HEK293 (cell line): ENCODE measurements at regions not wholly inside any gene's neighbourhood (a gene's known extent, or its start where the extent isn't known, plus 50 kb on each side); places are given as distances from the start of the nearest gene placed in this dataset.

Experiments used
- CTCF ChIA-PET: fragments of 350-600 bp; formaldehyde crosslinking; extraction: SDS; loops from one replicate; lab custom pipeline; 2021; ENCODE audit warnings: antibody characterized with exemption; lab: Yijun Ruan, JAX
- POLR2A ChIA-PET: fragments of 300-600 bp; formaldehyde crosslinking; extraction: SDS; loops from one replicate; lab custom pipeline; 2020; ENCODE audit warnings: antibody characterized with exemption, inconsistent platforms; lab: Yijun Ruan, JAX
- H3K27ac ChIP-seq: fragments of 200-500 bp; sonication (Bioruptor generic); 2 replicates; pipeline ENCODE4 v1.5.1; 2014; ENCODE audit warnings: low read depth, low read length, control low read depth, inconsistent platforms; ENCODE audit errors: extremely low read depth
- H3K36me3 ChIP-seq, 2 experiments: fragments of 200-500 bp in 1 of 2; sonication (Bioruptor generic) in 1 of 2; 1 replicate in 1 of 2; 2 replicates in 1 of 2; pipeline ENCODE4 v1.5.1; 2014 to 2017; ENCODE audit warnings: inconsistent platforms in 2 of 2, low read length in 2 of 2; ENCODE audit not compliant: control insufficient read depth in 2 of 2, insufficient read depth in 1 of 2
- H3K4me1 ChIP-seq: fragments of 200-500 bp; sonication (Bioruptor generic); 2 replicates; pipeline ENCODE4 v1.5.1; 2014; ENCODE audit warnings: mild to moderate bottlenecking, low read length, inconsistent platforms; ENCODE audit not compliant: control insufficient read depth, insufficient read depth
- H3K4me3 ChIP-seq: 2 replicates; pipeline ENCODE4 v1.5.1; 2011; ENCODE audit warnings: low read depth, mild to moderate bottlenecking, control low read depth, low read length, moderate library complexity
- H3K9me3 ChIP-seq: fragments of 200-500 bp; sonication (Bioruptor generic); 2 replicates; pipeline ENCODE4 v1.5.1; 2014; ENCODE audit warnings: low read depth, low read length, inconsistent platforms; ENCODE audit not compliant: control insufficient read depth, insufficient read depth
- CTCF ChIP-seq: fragments of 450-650 bp; formaldehyde crosslinking; IDR thresholded peaks from 2 replicates; pipeline ENCODE4 v1.5.1; 2016; ENCODE audit warnings: missing biosample characterization, missing genetic modification characterization
- GFI1B ChIP-seq: fragments of 450-650 bp; formaldehyde crosslinking; IDR thresholded peaks from 2 replicates; pipeline ENCODE4 v1.5.1; 2016; ENCODE audit warnings: missing biosample characterization, missing genetic modification characterization
- HOXC10 ChIP-seq: sonication (generic); formaldehyde crosslinking; IDR thresholded peaks from 2 replicates; pipeline ENCODE4 v1.8.1; 2023; ENCODE audit warnings: mild to moderate bottlenecking, missing genetic modification reagents
- KLF17 ChIP-seq: fragments of 450-650 bp; formaldehyde crosslinking; IDR thresholded peaks from 2 replicates; pipeline ENCODE4 v1.5.1; 2016; ENCODE audit warnings: missing biosample characterization, missing genetic modification characterization
- KLF7 ChIP-seq: fragments of 450-650 bp; formaldehyde crosslinking; IDR thresholded peaks from 2 replicates; pipeline ENCODE4 v1.5.1; 2016; ENCODE audit warnings: missing biosample characterization, missing genetic modification characterization, borderline replicate concordance
- KLF9 ChIP-seq: fragments of 450-650 bp; formaldehyde crosslinking; IDR thresholded peaks from 2 replicates; pipeline ENCODE4 v1.5.1; 2016; ENCODE audit warnings: missing biosample characterization, missing genetic modification characterization, low read depth
- MEIS1 ChIP-seq: sonication (generic); formaldehyde crosslinking; IDR thresholded peaks from 2 replicates; pipeline ENCODE4 v1.8.1; 2022; ENCODE audit warnings: missing genetic modification reagents, mild to moderate bottlenecking, borderline replicate concordance
- PRDM6 ChIP-seq: fragments of 450-650 bp; formaldehyde crosslinking; IDR thresholded peaks from 2 replicates; pipeline ENCODE4 v1.5.1; 2017; ENCODE audit warnings: missing biosample characterization, missing genetic modification characterization
- ZBTB48 ChIP-seq: fragments of 450-650 bp; formaldehyde crosslinking; IDR thresholded peaks from 2 replicates; pipeline ENCODE4 v1.5.1; 2016; ENCODE audit warnings: missing biosample characterization, missing genetic modification characterization
- ZNF155 ChIP-seq: fragments of 450-650 bp; formaldehyde crosslinking; IDR thresholded peaks from 2 replicates; pipeline ENCODE4 v1.5.1; 2016; ENCODE audit warnings: missing biosample characterization, missing genetic modification characterization
- ZNF280C ChIP-seq: fragments of 450-650 bp; formaldehyde crosslinking; IDR thresholded peaks from 2 replicates; pipeline ENCODE4 v1.5.1; 2016; ENCODE audit warnings: missing biosample characterization, missing genetic modification characterization
- ZNF394 ChIP-seq: fragments of 450-650 bp; formaldehyde crosslinking; IDR thresholded peaks from 2 replicates; pipeline ENCODE4 v1.5.1; 2016; ENCODE audit warnings: missing biosample characterization, missing genetic modification characterization, mild to moderate bottlenecking, moderate library complexity, borderline replicate concordance
- ZNF791 ChIP-seq: fragments of 450-650 bp; formaldehyde crosslinking; IDR thresholded peaks from 2 replicates; pipeline ENCODE4 v1.5.1; 2016; ENCODE audit warnings: missing biosample characterization, missing genetic modification characterization
- ZNF830 ChIP-seq: fragments of 450-650 bp; IDR thresholded peaks from 2 replicates; pipeline ENCODE4 v1.5.0; 2018; ENCODE audit warnings: missing biosample characterization, missing genetic modification characterization, low read depth, mild to moderate bottlenecking, moderate library complexity
- TF ChIP-seq, protein P1 (sequence below): fragments of 450-650 bp; formaldehyde crosslinking; IDR thresholded peaks from 2 replicates; pipeline ENCODE4 v1.5.1; 2016; ENCODE audit warnings: missing biosample characterization, missing genetic modification characterization, borderline replicate concordance
- TF ChIP-seq, protein P2 (sequence below): fragments of 450-650 bp; formaldehyde crosslinking; IDR thresholded peaks from 2 replicates; pipeline ENCODE4 v1.5.1; 2016; ENCODE audit warnings: missing biosample characterization, missing genetic modification characterization
- TF ChIP-seq, protein P3 (sequence below): fragments of 450-650 bp; formaldehyde crosslinking; IDR thresholded peaks from 2 replicates; pipeline ENCODE4 v1.5.1; 2017; ENCODE audit warnings: missing biosample characterization, missing genetic modification characterization

DNA sequence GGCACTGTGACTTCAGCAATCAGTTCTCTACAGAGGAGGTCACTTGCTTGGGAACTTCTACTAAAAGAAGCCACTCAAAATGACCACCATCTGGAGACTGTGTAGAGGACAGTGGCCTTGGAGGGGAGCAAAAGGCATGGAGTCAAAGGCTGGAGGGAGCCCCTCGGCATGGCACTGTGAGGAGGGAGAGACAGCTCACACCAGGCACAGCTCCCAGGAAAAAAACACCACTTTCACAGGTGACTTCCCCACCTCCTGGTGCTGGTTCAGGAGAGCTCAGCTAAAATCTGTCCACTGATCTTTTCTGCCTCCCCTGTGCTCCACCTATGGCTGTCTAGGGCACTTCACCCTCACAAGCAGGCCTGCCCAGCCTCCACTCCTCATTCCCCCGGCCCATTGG is 649.4 kb upstream of the MGMT start:
- POLR2A ChIA-PET, result no interaction called here
- no peaks in the 10 kb centered on the region for H3K9me3 ChIP-seq
- no peak overlapping the region for H3K4me3 ChIP-seq
- no peaks in the 10 kb centered on the region for H3K36me3 ChIP-seq
- CTCF ChIA-PET, result no interaction called here
- H3K27ac ChIP-seq, result no peak overlapping the region
- no peak for TF ChIP-seq KLF9 (tag by site-specific recombination)
- H3K4me1 ChIP-seq, result no peaks in the 10 kb centered on the region

DNA sequence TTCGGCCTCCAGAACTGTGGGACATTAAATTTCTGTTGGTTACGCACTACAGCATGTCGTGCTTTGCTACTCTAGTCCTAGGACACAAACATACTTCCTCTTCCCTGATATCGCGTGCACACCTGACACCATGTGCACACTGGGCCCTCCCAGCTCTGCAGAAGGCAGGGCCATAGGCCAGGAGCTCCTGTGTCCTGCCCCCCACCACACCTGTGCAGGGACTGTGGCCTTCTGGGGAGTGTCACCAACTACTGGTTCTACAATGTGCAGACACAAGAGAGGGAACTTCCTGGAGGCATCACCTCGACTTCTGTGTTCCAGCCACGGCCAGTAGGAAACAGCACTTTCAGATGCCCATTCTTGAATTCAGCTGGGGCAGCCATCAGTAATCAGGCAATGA is 646.4 kb upstream of the MGMT start:
- H3K36me3 ChIP-seq, result no peaks in the 10 kb centered on the region
- POLR2A ChIA-PET, result no interaction called here
- H3K4me1 ChIP-seq, result no peaks in the 10 kb centered on the region
- no peak overlapping the region for H3K4me3 ChIP-seq
- no peak overlapping the region for H3K27ac ChIP-seq
- H3K9me3 ChIP-seq, result no peaks in the 10 kb centered on the region
- TF ChIP-seq GFI1B (no peak), CTCF (no peak), MEIS1 (CRISPR knock-in tag) (no peak), HOXC10 (CRISPR knock-in tag) (no peak), KLF9 (tag by site-specific recombination) (no peak), ZNF394 (tag by site-specific recombination) (no peak), ZNF280C (tag by site-specific recombination) (no peak), ZNF830 (tag by site-specific recombination) (no peak), ZNF791 (tag by site-specific recombination) (no peak), KLF7 (tag by site-specific recombination) (no peak), KLF17 (tag by site-specific recombination) (no peak)
- TF ChIP-seq, protein P1, sequence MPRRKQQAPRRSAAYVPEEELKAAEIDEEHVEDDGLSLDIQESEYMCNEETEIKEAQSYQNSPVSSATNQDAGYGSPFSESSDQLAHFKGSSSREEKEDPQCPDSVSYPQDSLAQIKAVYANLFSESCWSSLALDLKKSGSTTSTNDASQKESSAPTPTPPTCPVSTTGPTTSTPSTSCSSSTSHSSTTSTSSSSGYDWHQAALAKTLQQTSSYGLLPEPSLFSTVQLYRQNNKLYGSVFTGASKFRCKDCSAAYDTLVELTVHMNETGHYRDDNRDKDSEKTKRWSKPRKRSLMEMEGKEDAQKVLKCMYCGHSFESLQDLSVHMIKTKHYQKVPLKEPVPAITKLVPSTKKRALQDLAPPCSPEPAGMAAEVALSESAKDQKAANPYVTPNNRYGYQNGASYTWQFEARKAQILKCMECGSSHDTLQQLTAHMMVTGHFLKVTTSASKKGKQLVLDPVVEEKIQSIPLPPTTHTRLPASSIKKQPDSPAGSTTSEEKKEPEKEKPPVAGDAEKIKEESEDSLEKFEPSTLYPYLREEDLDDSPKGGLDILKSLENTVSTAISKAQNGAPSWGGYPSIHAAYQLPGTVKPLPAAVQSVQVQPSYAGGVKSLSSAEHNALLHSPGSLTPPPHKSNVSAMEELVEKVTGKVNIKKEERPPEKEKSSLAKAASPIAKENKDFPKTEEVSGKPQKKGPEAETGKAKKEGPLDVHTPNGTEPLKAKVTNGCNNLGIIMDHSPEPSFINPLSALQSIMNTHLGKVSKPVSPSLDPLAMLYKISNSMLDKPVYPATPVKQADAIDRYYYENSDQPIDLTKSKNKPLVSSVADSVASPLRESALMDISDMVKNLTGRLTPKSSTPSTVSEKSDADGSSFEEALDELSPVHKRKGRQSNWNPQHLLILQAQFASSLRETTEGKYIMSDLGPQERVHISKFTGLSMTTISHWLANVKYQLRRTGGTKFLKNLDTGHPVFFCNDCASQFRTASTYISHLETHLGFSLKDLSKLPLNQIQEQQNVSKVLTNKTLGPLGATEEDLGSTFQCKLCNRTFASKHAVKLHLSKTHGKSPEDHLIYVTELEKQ (tag by site-specific recombination), result no peak
- TF ChIP-seq, all 188 proteins: peak for 0
- CTCF ChIA-PET, result interaction anchor here (0.6 kb wide), 1 partner anchor 1166 kb away, joined by 3 read pairs; no protein-coding TSS in a partner anchor

DNA sequence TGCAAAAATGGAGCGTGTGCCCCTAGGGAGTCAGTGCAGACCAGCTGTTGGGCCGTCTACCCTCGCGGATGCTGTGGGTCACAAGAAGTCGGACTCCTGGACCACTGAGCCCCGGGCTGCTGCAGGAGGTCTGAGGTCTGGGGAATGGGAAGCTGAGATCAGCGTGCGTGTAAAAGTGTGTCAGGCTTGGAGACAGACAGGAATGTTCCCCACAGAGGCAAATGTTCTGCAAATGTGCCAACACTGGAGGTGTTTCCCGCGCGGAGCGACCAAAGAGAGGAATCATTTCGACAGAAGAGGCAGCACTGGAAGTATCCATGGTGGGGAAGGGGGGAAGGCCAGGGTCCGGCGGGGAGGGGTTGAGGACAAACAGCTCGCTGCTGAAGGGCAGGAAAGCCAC is 643.8 kb upstream of the MGMT start:
- H3K4me1 ChIP-seq, result no peaks in the 10 kb centered on the region
- no peaks in the 10 kb centered on the region for H3K9me3 ChIP-seq
- H3K36me3 ChIP-seq, result no peaks in the 10 kb centered on the region
- H3K4me3 ChIP-seq, result no peak overlapping the region
- POLR2A ChIA-PET, result no interaction called here
- CTCF ChIA-PET, result no interaction called here
- no peak overlapping the region for H3K27ac ChIP-seq
- TF ChIP-seq ZNF155 (tag by site-specific recombination), result no peak
- no peak for TF ChIP-seq PRDM6 (tag by site-specific recombination)
- TF ChIP-seq, protein P2, sequence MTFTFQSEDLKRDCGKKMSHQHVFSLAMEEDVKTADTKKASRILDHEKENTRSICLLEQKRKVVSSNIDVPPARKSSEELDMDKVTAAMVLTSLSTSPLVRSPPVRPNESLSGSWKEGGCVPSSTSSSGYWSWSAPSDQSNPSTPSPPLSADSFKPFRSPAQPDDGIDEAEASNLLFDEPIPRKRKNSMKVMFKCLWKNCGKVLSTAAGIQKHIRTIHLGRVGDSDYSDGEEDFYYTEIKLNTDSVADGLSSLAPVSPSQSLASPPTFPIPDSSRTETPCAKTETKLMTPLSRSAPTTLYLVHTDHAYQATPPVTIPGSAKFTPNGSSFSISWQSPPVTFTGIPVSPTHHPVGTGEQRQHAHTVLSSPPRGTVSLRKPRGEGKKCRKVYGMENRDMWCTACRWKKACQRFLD (tag by site-specific recombination), result no peak
- TF ChIP-seq ZBTB48 (tag by site-specific recombination), result no peak
- TF ChIP-seq, protein P3, sequence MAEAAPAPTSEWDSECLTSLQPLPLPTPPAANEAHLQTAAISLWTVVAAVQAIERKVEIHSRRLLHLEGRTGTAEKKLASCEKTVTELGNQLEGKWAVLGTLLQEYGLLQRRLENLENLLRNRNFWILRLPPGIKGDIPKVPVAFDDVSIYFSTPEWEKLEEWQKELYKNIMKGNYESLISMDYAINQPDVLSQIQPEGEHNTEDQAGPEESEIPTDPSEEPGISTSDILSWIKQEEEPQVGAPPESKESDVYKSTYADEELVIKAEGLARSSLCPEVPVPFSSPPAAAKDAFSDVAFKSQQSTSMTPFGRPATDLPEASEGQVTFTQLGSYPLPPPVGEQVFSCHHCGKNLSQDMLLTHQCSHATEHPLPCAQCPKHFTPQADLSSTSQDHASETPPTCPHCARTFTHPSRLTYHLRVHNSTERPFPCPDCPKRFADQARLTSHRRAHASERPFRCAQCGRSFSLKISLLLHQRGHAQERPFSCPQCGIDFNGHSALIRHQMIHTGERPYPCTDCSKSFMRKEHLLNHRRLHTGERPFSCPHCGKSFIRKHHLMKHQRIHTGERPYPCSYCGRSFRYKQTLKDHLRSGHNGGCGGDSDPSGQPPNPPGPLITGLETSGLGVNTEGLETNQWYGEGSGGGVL (tag by site-specific recombination), result no peak
